ENCODE measurements at regions not wholly inside any gene's neighbourhood (a gene's known extent, or its start where the extent isn't known, plus 50 kb on each side); places are given as distances from the start of the nearest gene placed in this dataset.
"Not testable (repeated sequence)": the region's sequence is repeated elsewhere in the genome, so short reads cannot be mapped to it uniquely, and the experiment has no call there.

DNA sequence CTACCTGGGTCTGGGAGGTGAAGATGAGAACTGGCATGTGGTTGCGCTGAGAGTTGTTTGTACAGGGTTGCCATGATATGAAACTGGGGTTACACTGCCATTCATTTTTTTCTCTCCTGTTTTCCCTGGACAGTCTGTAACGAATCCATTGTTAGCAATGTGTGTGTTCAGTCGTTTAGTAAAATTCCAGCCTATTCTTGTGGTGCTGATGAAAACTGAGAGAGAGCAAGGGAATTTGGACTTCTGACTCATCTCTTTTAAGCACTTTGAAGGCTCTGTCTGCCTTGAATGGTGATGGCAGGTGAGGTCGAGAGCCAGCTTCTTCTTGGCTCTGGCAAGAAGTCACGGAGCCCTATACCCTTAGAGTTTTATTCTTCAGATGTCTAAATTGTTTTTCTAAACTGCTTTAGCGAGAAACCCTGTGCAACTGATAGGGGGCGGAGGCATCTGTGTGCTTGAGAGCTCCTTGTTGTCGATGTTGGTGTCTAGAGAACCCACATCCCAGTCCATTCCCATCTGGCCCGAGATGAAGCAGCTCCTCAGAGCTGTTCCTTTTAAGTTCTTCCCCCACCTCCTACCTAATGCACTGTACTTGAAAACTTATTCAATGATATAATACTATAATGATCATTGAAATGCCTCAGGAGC, 204.4 kb downstream of the TMX1 start:
- DNase-seq: no peak

DNA sequence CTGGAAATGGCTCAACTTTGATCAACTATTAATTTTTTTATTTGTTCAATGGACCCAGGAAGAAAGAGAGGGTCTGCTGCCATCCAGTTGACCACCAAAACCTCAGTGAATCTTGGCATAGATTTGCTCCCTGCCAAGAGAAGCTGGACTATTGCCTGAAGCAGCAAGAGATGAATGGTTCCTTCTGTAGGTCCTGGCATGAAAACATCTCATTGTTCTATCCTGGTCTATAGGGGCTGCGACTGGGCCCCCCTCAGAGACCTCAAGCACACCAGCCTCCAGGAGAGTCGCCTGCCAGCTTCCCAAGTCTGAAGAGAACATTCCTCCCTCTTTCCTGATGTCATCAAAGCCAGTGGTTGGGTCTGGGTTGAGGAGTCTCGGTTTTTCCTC, 204.9 kb downstream of the TMX1 start:
- DNase-seq: no peak

- no peak for DNase-seq
These were observed 204.9 kb upstream of the FRMD6 start for GRCh38 chr14:51446771-51447170.

GRCh38 chr14:51447411-51447810, 204.3 kb upstream of the FRMD6 start:
- no peak for DNase-seq

DNA sequence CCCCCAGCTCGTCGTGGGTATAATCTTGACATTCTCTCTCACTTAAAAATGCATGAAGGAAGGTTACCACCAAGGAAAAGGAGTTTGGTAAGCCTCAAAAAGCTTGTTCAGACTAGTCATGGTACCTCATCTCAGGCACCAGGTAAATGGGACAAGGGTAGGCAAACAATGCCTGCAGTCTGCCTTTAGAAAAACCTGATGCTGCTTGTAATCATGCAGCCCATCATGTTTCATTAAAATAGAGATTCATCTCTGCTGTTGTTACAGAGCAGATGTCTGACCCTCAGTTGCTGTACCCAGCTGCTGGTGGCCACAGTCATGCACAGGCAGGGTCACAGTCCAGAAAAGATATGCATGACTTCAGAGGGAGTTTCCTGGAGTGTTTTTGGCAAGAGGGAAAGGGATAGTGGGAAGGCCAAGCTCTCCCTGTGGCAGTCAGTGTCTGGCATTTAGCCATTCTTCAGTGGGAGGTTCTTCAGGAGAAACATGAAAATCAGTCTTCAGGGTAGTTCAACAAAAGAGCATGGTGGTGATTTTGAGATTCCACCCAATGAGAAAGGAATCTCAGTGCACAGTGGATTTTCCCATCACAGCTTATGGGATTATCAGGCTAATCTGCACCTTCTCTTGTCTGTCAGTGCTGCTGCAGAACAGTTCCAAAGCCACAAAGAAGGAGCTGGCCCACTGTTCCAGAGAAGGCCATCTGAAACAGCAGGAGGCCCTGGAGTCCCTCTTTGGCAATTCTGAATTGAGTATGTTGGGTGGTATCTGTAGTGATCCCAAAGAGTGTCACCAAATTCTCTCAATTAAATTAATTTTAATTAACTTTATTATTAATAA, 202.7 kb upstream of the FRMD6 start:
- DNase-seq: peak; percentile 41

DNA sequence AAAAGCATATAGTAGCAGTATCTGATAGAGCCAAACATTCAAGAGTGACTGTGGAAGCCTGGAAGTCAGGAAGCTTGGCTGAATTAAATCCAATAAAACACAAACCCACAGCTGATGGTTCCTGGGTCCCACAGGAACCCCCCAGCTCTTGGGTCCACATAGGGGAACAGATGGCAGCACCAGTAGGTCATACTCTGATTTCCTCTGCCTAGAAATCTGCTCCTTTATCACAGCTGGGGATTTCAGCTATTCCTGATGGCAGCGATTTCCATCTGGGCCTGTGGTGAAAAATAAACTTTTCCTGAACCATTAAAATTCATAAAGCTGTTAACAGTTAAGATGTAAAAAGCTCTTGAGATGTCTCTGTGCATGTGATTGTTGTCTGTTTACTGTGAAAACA, 202.0 kb upstream of the FRMD6 start:
- DNase-seq: no peak

- no peak for DNase-seq
These were observed 200.1 kb upstream of the FRMD6 start for GRCh38 chr14:51451561-51451960.

- no peak for DNase-seq
These were observed 197.8 kb upstream of the FRMD6 start for GRCh38 chr14:51453869-51454268.

DNA sequence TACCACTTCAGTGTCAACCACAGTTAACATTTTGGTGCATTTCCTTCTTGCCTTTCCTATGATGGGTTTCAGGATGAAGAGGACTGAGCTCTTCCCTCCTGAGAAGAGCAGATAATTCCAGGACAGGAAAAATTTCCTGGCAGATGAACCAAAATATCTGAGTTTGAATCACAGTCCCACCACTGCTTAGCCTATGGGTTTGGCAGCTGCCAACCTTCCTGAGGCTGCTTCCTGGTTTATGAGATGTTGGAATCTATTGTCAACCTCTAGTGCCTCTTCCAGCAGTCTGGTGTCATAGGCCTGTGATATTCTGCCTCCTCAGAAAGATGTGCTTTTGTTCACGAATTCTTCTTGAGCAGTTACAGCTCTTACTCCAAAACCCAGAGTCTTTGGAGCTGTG, 197.4 kb upstream of the FRMD6 start:
- DNase-seq: no peak

DNA sequence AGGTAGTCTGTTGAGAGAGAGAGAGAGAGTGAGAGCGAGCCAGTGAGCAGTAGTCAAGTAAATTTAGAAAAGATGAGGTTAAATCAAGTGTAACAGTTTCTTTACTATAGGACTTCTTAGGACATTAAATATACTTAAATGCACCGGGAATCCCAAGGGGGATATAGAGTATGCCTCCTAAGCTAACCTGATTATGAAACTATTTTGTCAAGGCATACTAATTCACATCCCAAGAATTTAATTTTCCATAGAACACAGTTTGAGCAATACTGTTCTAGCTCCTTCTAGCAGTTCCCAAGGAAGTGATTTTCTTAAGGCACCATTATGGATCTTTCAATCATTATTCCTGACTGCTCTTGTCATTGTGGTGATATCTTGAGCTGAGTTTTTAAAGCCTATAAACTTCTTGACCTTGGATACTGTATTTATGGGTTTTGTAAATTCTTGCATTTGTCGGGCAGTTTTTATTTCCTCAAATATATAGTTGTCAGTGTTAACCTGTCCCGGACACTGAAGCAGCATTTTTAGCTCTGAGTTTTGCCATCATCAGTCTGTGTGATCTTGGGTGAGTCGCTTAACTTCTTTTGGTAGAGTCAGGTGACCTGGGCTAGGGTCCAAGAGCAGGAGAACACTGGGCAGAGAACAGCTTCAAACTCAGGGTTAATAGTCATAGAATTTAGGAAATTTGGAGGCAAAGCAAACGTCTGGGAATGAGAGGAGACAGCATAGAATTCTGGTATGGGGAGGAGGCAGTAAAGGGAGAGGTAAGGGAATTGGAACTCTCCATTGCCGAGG, 196.5 kb upstream of the FRMD6 start:
- no peak for DNase-seq

DNA sequence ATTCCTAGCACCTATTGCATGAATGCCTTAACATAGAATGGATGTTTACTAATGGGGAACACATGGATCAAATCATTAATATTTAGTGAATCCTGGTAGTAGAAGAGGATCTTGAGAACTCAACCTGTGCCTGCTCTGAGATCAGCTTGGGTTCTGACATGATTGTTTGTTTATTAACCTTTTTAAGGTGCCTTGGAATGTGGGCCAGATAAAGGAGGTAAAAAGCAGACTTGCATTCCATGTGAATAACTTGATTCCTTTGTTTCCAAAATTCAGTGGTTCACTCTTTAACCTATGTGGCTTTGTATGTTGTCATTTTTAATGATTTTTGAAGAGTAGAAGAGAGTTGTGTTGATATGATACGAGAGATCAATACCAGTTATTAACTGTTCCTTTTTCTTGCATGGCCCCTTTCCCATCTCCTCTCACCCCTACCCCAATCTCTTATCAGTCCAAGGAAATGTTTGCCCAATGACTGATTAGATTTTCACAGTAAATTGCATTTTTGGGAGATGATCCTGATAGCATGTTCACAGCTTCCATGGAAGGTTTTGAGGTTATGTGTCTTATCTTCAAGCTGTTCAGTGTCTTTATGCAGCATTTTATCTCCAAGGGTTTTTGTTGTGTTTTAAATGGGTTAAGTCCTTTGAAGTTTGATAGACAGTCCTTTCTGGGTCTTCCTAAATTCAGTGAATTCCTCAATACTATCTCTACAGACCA, 193.7 kb upstream of the FRMD6 start:
- DNase-seq: no peak

GRCh38 chr14:51458563-51458955, 193.2 kb upstream of the FRMD6 start:
- DNase-seq: no peak

DNA sequence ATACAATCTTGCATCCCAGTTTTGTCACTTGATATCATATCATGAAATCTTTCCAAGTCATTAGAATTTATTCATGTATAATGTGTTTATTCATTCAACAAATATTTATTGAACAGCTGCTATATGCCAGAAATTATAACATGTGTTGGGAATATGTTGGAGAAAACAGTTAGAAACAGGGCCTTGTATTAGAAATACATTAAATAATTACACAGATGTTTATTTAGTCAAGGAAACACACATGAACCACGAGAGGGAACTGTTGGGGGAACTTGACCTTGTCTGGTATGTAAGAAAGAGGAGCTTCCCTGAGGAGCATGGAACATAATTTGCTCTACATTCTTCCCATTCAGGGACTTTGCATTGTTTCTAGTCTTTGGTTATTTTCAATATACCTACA, 191.7 kb upstream of the FRMD6 start:
- no peak for DNase-seq

GRCh38 chr14:51462182-51462581, 189.5 kb upstream of the FRMD6 start:
- no peak for DNase-seq

DNA sequence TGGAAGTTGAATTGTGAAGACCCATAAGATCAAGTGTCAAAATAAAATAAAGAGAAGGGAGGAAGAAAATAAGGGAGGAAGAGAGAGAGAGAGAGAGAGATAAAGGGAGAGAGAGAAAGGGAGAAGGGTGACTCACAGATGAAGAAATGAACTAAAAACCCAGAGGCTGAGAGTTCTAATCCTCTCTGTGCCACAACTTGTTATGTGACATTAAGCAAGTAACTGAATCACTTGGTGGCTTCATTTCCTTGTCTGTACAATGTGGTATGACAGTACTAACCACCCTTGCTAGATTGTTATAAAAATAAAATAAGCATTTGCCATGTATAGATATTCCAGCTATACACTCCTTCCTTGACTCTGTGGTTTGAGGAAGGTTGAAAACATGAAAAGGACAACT, 189.0 kb upstream of the FRMD6 start:
- no peak for DNase-seq

DNA sequence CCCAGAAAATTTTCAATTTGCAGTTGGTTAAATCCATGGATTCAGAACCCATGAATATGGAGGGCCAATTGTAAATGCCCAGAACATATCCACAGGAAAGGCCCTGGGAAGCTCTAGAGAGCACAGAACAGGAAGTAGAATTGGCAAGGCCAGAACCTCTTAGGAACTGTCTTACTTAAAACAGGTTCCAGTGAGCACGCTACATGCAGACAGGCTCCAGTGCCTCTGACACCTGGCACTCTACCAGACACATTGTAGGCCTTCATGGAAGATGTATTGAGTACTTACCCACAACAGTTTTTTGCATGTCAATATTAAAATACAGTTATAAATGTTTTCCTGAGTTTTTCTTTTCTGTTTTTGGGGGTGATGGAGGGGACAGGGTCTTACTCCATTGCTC, 188.2 kb upstream of the FRMD6 start:
- no peak for DNase-seq

DNA sequence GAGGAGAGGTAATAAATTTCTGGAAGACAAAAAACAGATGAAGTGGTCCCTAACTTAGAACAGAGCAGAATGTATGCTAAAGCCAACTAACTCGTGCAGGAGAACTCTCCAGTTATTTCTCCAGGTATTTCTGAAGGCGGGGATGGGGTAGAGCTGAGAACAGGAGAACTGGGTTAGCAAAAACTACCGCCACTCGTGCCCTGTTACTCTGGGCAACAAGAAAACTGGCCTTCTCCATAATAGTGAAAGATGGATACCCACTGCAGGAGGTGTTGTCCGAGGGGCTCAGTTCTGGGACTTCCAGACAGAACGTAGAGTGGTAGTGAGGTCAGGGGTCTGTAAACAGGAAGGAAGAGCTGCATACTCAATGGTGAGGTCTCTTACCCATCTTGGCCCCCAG, 187.3 kb upstream of the FRMD6 start:
- DNase-seq: no peak

DNA sequence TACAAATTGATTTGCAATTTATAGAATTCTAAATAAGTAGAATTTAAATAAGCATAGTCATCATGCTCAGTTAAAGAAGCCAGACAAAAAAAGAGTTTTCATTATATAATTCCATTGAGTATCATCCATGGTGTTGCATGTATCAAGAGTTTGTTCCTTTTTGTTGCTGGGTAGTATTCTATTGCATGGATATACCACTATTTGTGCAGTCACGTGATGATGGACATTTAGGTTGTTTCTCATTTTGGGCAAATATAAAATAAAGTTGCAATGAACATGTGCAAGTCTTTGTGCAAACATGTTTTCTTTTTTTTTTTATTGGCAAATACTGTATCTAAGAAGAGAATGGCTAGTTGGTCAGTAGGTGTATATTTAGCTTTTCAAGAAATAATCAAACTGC, 186.2 kb upstream of the FRMD6 start:
- DNase-seq: no peak

DNA sequence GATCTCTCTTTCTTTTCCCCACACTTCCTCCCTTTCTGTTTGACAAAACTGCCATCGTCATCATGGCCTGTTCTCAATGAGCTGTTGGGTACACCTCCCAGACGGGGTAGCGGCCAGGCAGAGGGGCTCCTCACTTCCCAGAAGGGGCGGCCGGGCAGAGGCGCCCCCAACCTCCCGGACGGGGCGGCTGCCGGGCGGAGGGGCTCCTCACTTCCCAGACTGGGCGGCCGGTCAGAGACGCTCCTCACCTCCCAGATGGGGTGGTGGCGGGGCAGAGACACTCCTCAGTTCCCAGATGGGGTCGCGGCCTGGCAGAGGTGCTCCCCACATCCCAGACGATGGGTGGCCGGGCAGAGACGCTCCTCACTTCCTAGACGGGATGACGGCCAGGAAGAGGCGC, 184.3 kb upstream of the FRMD6 start:
- not testable (repeated sequence) for DNase-seq

GRCh38 chr14:51468523-51468922, 183.2 kb upstream of the FRMD6 start:
- DNase-seq: no peak

GRCh38 chr14:51472881-51473280, 178.8 kb upstream of the FRMD6 start:
- no peak for DNase-seq

- no peak for DNase-seq
These were observed 178.4 kb upstream of the FRMD6 start for GRCh38 chr14:51473351-51473750.

Measured in muscle of arm (tissue), 1 donor.